HepG2 (cell line): ENCODE measurements at regions not wholly inside any gene's neighbourhood (a gene's known extent, or its start where the extent isn't known, plus 50 kb on each side); places are given as distances from the start of the nearest gene placed in this dataset.

Experiments
- ATAC-seq: fragments of 200-7000 bp; cut with Tn5 transposase; 3 replicates; pipeline ENCODE4 v1.9.1; 2020; ENCODE audit warnings: mild to moderate bottlenecking, moderate library complexity
- BruUV-seq: library from RNA; stranded (reverse); fragments of 400-500 nt; replicated peaks from 2 replicates; lab custom pipeline; 2021; lab: Mats Ljungman, UMichigan
- CTCF ChIA-PET: fragments of 300-600 bp; formaldehyde crosslinking; extraction: SDS; loops from one replicate; lab custom pipeline; 2021; ENCODE audit warnings: low total read pairs, inconsistent platforms, low intra/inter-chr PET ratio; lab: Yijun Ruan, JAX
- POLR2A ChIA-PET: fragments of 350-600 bp; sonication (Branson Sonifier 250); formaldehyde crosslinking; loops from one replicate; lab custom pipeline; 2020; ENCODE audit warnings: antibody characterized with exemption, inconsistent platforms; lab: Yijun Ruan, JAX
- DNase-seq: peaks from one replicate; pipeline ENCODE4 v3.0.0-alpha.2; 2015; ENCODE audit warnings: low spot score
- FAIRE-seq: peaks from 3 replicates; lab custom pipeline; 2011; peaks lifted over from hg19 to GRCh38; lab: Jason Lieb, UNC
- H2AFZ ChIP-seq: one replicate; pipeline ENCODE4 v1.6.1; 2011; ENCODE audit warnings: low read length, inconsistent platforms
- H3K27ac ChIP-seq: fragments of 300-600 bp; 3 replicates; pipeline ENCODE4 v1.8.0; 2011; ENCODE audit warnings: mixed run types, mild to moderate bottlenecking, mixed read lengths, low read length, inconsistent platforms; ENCODE audit not compliant: insufficient read depth; ENCODE audit errors: extremely low read length
- H3K27me3 ChIP-seq, 2 experiments: fragments of 200-600 bp in 1 of 2; 2 replicates in 1 of 2; 3 replicates in 1 of 2; pipeline versions ENCODE4 v1.6.0 to v1.8.0; 2011; ENCODE audit warnings: low read length in 2 of 2, mild to moderate bottlenecking in 2 of 2, moderate library complexity in 2 of 2, inconsistent platforms in 1 of 2; ENCODE audit not compliant: insufficient read depth in 2 of 2, control insufficient read depth in 1 of 2
- H3K36me3 ChIP-seq, 2 experiments: fragments of 200-600 bp in 1 of 2; replicated peaks in 1 of 2; 2 replicates in 1 of 2; 3 replicates in 1 of 2; pipeline versions ENCODE4 v1.5.1 to v1.8.0; 2011; ENCODE audit warnings: low read length in 2 of 2, inconsistent platforms in 1 of 2; ENCODE audit not compliant: insufficient read depth in 2 of 2, control insufficient read depth in 1 of 2
- H3K4me1 ChIP-seq: 2 replicates; pipeline ENCODE4 v1.5.1; 2012; ENCODE audit warnings: low read length, inconsistent platforms; ENCODE audit not compliant: insufficient read depth
- H3K4me2 ChIP-seq: 2 replicates; pipeline ENCODE4 v1.6.0; 2011; ENCODE audit warnings: low read depth, low read length, inconsistent platforms
- H3K4me3 ChIP-seq, 3 experiments: fragments of 200-600 bp in 1 of 3; sonication (generic), shearing (Covaris generic) in 1 of 3; replicated peaks in 1 of 3; 2 replicates each; pipeline ENCODE4 v1.5.1; 2011 to 2016; ENCODE audit warnings: low read length in 3 of 3, inconsistent platforms in 2 of 3, low read depth in 2 of 3, mild to moderate bottlenecking in 2 of 3, control low read depth in 1 of 3, mixed read lengths in 1 of 3; ENCODE audit not compliant: insufficient read depth in 1 of 3
- H3K79me2 ChIP-seq: one replicate; pipeline ENCODE4 v1.6.1; 2011; ENCODE audit warnings: low read length, inconsistent platforms; ENCODE audit not compliant: insufficient read depth
- H3K9ac ChIP-seq: 2 replicates; pipeline ENCODE4 v1.6.0; 2011; ENCODE audit warnings: mild to moderate bottlenecking, low read depth, low read length, inconsistent platforms; ENCODE audit not compliant: insufficient read depth
- H3K9me3 ChIP-seq: 2 replicates; pipeline ENCODE4 v1.5.1; 2012; ENCODE audit warnings: mild to moderate bottlenecking, low read length
- H4K20me1 ChIP-seq: 2 replicates; pipeline ENCODE4 v1.6.0; 2011; ENCODE audit warnings: inconsistent platforms, mild to moderate bottlenecking, low read length, moderate library complexity; ENCODE audit not compliant: insufficient read depth
- ARNTL ChIP-seq: sonication (generic); formaldehyde crosslinking; IDR thresholded peaks from 2 replicates; pipeline ENCODE4 v1.4.0; 2020; ENCODE audit warnings: mild to moderate bottlenecking, missing genetic modification reagents
- CENPX ChIP-seq: sonication (generic); formaldehyde crosslinking; IDR thresholded peaks from 2 replicates; pipeline ENCODE4 v1.9.0; 2021; ENCODE audit warnings: mild to moderate bottlenecking, missing genetic modification reagents, moderate library complexity
- FOXA1 ChIP-seq, 2 experiments: fragments of 450-650 bp in 1 of 2; sonication (generic) in 1 of 2; formaldehyde crosslinking in 1 of 2; IDR thresholded peaks; 2 replicates each; pipeline versions ENCODE4 v1.4.0 to v1.6.1; 2016 to 2020; ENCODE audit warnings: missing genetic modification reagents in 1 of 2
- FOXK1 ChIP-seq: sonication (generic); formaldehyde crosslinking; IDR thresholded peaks from 2 replicates; pipeline ENCODE4 v1.4.0; 2020; ENCODE audit warnings: low read depth, missing genetic modification reagents, borderline replicate concordance
- FOXP1 ChIP-seq, 2 experiments: fragments of 450-650 bp in 1 of 2; IDR thresholded peaks; 2 replicates each; pipeline ENCODE4 v1.6.1; 2017 to 2018; ENCODE audit warnings: antibody characterized with exemption in 1 of 2
- HINFP ChIP-seq: sonication (generic); formaldehyde crosslinking; IDR thresholded peaks from 2 replicates; pipeline ENCODE4 v1.4.0; 2020; ENCODE audit warnings: low read depth, mild to moderate bottlenecking, missing genetic modification reagents
- HOXA7 ChIP-seq: sonication (generic); formaldehyde crosslinking; IDR thresholded peaks from 2 replicates; pipeline ENCODE4 v1.8.1; 2022; ENCODE audit warnings: mild to moderate bottlenecking, missing genetic modification reagents, moderate library complexity
- MAFK ChIP-seq, 2 experiments: IDR thresholded peaks in 1 of 2; conservative IDR thresholded peaks in 1 of 2; 2 replicates each; pipeline ENCODE4 v1.6.1; 2011; ENCODE audit warnings: improper control_type of control experiment in 2 of 2, low read length in 2 of 2
- MIER2 ChIP-seq: IDR thresholded peaks from 2 replicates; pipeline ENCODE4 v1.6.1; 2016; ENCODE audit warnings: missing biosample characterization, missing genetic modification reagents
- PAXIP1 ChIP-seq: sonication (generic); formaldehyde crosslinking; conservative IDR thresholded peaks from 2 replicates; pipeline ENCODE4 v1.4.0; 2020; ENCODE audit warnings: mild to moderate bottlenecking, missing genetic modification reagents, moderate library complexity
- POGZ ChIP-seq: sonication (generic); formaldehyde crosslinking; IDR thresholded peaks from 2 replicates; pipeline ENCODE4 v1.4.0; 2020; ENCODE audit warnings: mild to moderate bottlenecking, missing genetic modification reagents
- PRDM4 ChIP-seq: sonication (generic); formaldehyde crosslinking; IDR thresholded peaks from 2 replicates; pipeline ENCODE4 v1.9.0; 2021; ENCODE audit warnings: missing genetic modification reagents, borderline replicate concordance
- SIX1 ChIP-seq: sonication (generic); formaldehyde crosslinking; IDR thresholded peaks from 2 replicates; pipeline ENCODE4 v1.4.0; 2020; ENCODE audit warnings: missing genetic modification reagents, borderline replicate concordance
- SRY ChIP-seq: sonication (generic); formaldehyde crosslinking; IDR thresholded peaks from 2 replicates; pipeline ENCODE4 v1.8.0; 2022; ENCODE audit warnings: mild to moderate bottlenecking, missing genetic modification reagents
- TIGD3 ChIP-seq: sonication (generic); formaldehyde crosslinking; IDR thresholded peaks from 2 replicates; pipeline ENCODE4 v1.5.1; 2020; ENCODE audit warnings: mild to moderate bottlenecking, missing genetic modification reagents, borderline replicate concordance
- XRCC5 ChIP-seq: fragments of 200-400 bp; formaldehyde crosslinking; optimal IDR thresholded peaks from 2 replicates; pipeline ENCODE3; 2017; ENCODE audit warnings: mild to moderate bottlenecking, low read length
- ZNF224 ChIP-seq: sonication (generic); formaldehyde crosslinking; IDR thresholded peaks from 2 replicates; pipeline ENCODE4 v1.5.0; 2020; ENCODE audit warnings: mild to moderate bottlenecking, missing genetic modification reagents
- ZNF251 ChIP-seq: sonication (generic); formaldehyde crosslinking; IDR thresholded peaks from 2 replicates; pipeline ENCODE4 v1.9.0; 2021; ENCODE audit warnings: mild to moderate bottlenecking, missing genetic modification reagents
- WGBS: methylation state at CpG from one replicate; pipeline ENCODE4 v1.1.6; 2017; ENCODE audit warnings: low lambda C conversion rate; 5-methylcytosine and 5-hydroxymethylcytosine counted together
- in situ Hi-C: cut with HindIII; loops from 2 replicates; pipeline ENCODE4 v1.10.0; 2017; ENCODE audit warnings: low pct_unique_long_range_greater_than_20kb; ENCODE audit not compliant: extremely low pct_ligation_motif_present
- intact Hi-C: fragments of 100-400 bp; cut with micrococcal nuclease; formaldehyde crosslinking; loops from one replicate; pipeline ENCODE4 v1.10.0; 2022; ENCODE audit not compliant: unreplicated experiment

GRCh38 chr6:80976336-80976735 lies 776.1 kb downstream of the TENT5A start:
- H3K4me3 ChIP-seq, result no peak overlapping the region
- H3K9ac ChIP-seq, result no peak overlapping the region
- H3K4me1 ChIP-seq, result no peaks in the 10 kb centered on the region
- no peak for TF ChIP-seq ZNF224
- no peak for TF ChIP-seq XRCC5
- no peak for TF ChIP-seq MIER2 (CRISPR knock-in tag)
- TF ChIP-seq ARNTL (CRISPR knock-in tag), result no peak
- TF ChIP-seq HINFP (CRISPR knock-in tag), result no peak
- no peak for TF ChIP-seq MAFK (conservative IDR thresholded peaks at IDR 0.05 in 1 of 2, IDR thresholded peaks at IDR 0.05 in 1 of 2; ENCODE audit: low read length in 2 of 2)
- TF ChIP-seq TIGD3, result no peak
- no peak for TF ChIP-seq SRY (CRISPR knock-in tag)
- TF ChIP-seq SIX1, result no peak
- TF ChIP-seq FOXP1 (IDR thresholded peaks at IDR 0.05), result no peak
- no peak for TF ChIP-seq FOXP1 (CRISPR knock-in tag; IDR thresholded peaks at IDR 0.05)
- no peak for TF ChIP-seq ZNF251 (CRISPR knock-in tag)
- TF ChIP-seq CENPX (CRISPR knock-in tag), result no peak
- no peak for TF ChIP-seq FOXA1 (IDR thresholded peaks at IDR 0.05)
- no peak for TF ChIP-seq FOXA1 (CRISPR knock-in tag; IDR thresholded peaks at IDR 0.05)
- no peak for TF ChIP-seq POGZ (CRISPR knock-in tag)
- no peak for TF ChIP-seq HOXA7 (CRISPR knock-in tag)
- no peak for TF ChIP-seq FOXK1
- no peak for TF ChIP-seq PRDM4 (CRISPR knock-in tag)
- no peak for TF ChIP-seq PAXIP1 (CRISPR knock-in tag)
- H3K9me3 ChIP-seq, result peaks cover 13% of the 10 kb centered on the region
- ChIA-PET POLR2A (no interaction called here), CTCF (no interaction called here)
- H3K27ac ChIP-seq, result no peak overlapping the region
- no peak overlapping the region for H3K4me2 ChIP-seq
- H3K79me2 ChIP-seq, result no peaks in the 10 kb centered on the region
- no peak for DNase-seq
- in situ Hi-C loops (no loop called here), intact Hi-C loops (no loop called here)
- no peaks in the 10 kb centered on the region for H3K27me3 ChIP-seq
- H3K36me3 ChIP-seq, result no peaks in the 10 kb centered on the region
- BruUV-seq, result no TSS peak
- FAIRE-seq, result no peak
- no peak overlapping the region for H2AFZ ChIP-seq
- no peak for ATAC-seq
- H4K20me1 ChIP-seq, result no peaks in the 10 kb centered on the region
- WGBS, result 0% methylated on average over 3 of the region's 3 CpGs
